Parathyroid adenoma (tissue), 2 donors: ENCODE measurements at regions not wholly inside any gene's neighbourhood (a gene's known extent, or its start where the extent isn't known, plus 50 kb on each side); places are given as distances from the start of the nearest gene placed in this dataset.

Experiments used
- H2AFZ ChIP-seq: fragments of 300-600 bp; sonication (generic); one replicate; pipeline ENCODE4 v1.7.0; 2017; ENCODE audit warnings: antibody characterized with exemption, mild to moderate bottlenecking
- H3K27ac ChIP-seq: fragments of 300-600 bp; sonication (generic); one replicate; pipeline ENCODE4 v1.7.0; 2017
- H3K27me3 ChIP-seq: fragments of 300-600 bp; sonication (generic); one replicate; pipeline ENCODE4 v1.7.0; 2017; ENCODE audit warnings: low read length; ENCODE audit not compliant: control insufficient read depth, insufficient read depth
- H3K36me3 ChIP-seq: fragments of 300-600 bp; sonication (generic); one replicate; pipeline ENCODE4 v1.7.0; 2017; ENCODE audit warnings: low read length; ENCODE audit not compliant: control insufficient read depth, insufficient read depth
- H3K4me1 ChIP-seq: fragments of 300-600 bp; sonication (generic); one replicate; pipeline ENCODE4 v1.7.0; 2017; ENCODE audit warnings: control low read depth
- H3K4me2 ChIP-seq: fragments of 300-600 bp; sonication (generic); one replicate; pipeline ENCODE4 v1.7.0; 2017; ENCODE audit warnings: low read length
- H3K4me3 ChIP-seq: fragments of 300-600 bp; sonication (generic); one replicate; pipeline ENCODE4 v1.7.0; 2017; ENCODE audit warnings: low read depth, low read length
- H3K79me2 ChIP-seq: fragments of 300-600 bp; sonication (generic); one replicate; pipeline ENCODE4 v1.7.0; 2017; ENCODE audit warnings: control low read depth
- H3K9ac ChIP-seq: fragments of 300-600 bp; sonication (generic); one replicate; pipeline ENCODE4 v1.7.0; 2017; ENCODE audit warnings: mild to moderate bottlenecking
- H3K9me3 ChIP-seq: fragments of 300-600 bp; sonication (generic); one replicate; pipeline ENCODE4 v1.7.0; 2017; ENCODE audit warnings: low read length; ENCODE audit not compliant: control insufficient read depth
- TF ChIP-seq, protein P1 (sequence below): fragments of 300-600 bp; sonication (generic); IDR thresholded peaks from one replicate; pipeline ENCODE4 v1.7.0; 2017; ENCODE audit warnings: antibody characterized with exemption, mild to moderate bottlenecking
- donor health status: primary hyperparathyroidism.

DNA sequence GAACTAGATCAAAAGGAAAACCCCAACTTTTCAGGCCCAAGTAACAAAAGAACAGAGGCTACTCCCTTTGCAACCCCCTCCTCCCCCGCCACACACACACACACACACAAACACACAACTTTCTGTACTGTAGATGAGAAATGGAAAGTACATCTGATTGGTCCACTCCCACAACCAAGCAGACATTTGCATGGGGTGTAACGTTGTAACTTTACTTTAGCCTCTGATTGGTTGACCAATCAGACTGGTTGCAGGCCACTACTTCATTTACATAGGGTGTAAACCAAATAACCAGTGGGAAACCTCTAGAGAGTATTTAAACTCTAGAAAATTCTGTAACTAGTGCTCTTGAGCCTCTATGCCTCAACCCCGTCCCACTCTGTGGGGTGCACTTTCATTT is 425.5 kb downstream of the GXYLT1 start:
- H3K79me2 ChIP-seq, result no peaks in the 10 kb centered on the region
- no peaks in the 10 kb centered on the region for H3K36me3 ChIP-seq
- H3K4me3 ChIP-seq, result no peak overlapping the region
- H3K27ac ChIP-seq, result no peak overlapping the region
- TF ChIP-seq, protein P1, sequence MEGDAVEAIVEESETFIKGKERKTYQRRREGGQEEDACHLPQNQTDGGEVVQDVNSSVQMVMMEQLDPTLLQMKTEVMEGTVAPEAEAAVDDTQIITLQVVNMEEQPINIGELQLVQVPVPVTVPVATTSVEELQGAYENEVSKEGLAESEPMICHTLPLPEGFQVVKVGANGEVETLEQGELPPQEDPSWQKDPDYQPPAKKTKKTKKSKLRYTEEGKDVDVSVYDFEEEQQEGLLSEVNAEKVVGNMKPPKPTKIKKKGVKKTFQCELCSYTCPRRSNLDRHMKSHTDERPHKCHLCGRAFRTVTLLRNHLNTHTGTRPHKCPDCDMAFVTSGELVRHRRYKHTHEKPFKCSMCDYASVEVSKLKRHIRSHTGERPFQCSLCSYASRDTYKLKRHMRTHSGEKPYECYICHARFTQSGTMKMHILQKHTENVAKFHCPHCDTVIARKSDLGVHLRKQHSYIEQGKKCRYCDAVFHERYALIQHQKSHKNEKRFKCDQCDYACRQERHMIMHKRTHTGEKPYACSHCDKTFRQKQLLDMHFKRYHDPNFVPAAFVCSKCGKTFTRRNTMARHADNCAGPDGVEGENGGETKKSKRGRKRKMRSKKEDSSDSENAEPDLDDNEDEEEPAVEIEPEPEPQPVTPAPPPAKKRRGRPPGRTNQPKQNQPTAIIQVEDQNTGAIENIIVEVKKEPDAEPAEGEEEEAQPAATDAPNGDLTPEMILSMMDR, result no peak
- H3K27me3 ChIP-seq, result no peaks in the 10 kb centered on the region
- H3K9ac ChIP-seq, result no peak overlapping the region
- H2AFZ ChIP-seq, result no peak overlapping the region
- no peaks in the 10 kb centered on the region for H3K4me1 ChIP-seq
- no peaks in the 10 kb centered on the region for H3K9me3 ChIP-seq
- no peak overlapping the region for H3K4me2 ChIP-seq

DNA sequence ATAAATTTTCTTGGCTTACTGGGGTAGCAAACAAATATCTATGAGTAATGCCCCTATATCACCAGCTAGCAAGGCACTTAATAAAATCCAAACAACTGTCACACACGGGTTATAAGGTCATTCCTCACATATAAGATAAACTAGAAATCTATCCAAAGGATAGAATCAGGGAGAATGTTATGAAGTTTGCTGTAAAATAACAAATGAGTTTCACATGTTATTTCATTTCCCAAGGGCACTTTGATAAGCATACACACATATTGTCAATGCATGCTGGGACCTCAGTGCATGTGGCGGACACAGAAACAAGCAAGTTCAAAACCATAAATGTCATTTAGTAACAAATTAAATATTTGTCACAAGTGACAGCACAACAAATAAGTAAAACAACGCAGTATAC is 429.4 kb downstream of the GXYLT1 start:
- H3K36me3 ChIP-seq, result no peaks in the 10 kb centered on the region
- H3K79me2 ChIP-seq, result no peaks in the 10 kb centered on the region
- no peaks in the 10 kb centered on the region for H3K4me1 ChIP-seq
- H3K27me3 ChIP-seq, result no peaks in the 10 kb centered on the region
- no peak overlapping the region for H3K9ac ChIP-seq
- H3K4me2 ChIP-seq, result no peak overlapping the region
- no peaks in the 10 kb centered on the region for H3K9me3 ChIP-seq
- H2AFZ ChIP-seq, result no peak overlapping the region
- H3K4me3 ChIP-seq, result no peak overlapping the region
- no peak overlapping the region for H3K27ac ChIP-seq
- TF ChIP-seq, protein P1, result no peak

DNA sequence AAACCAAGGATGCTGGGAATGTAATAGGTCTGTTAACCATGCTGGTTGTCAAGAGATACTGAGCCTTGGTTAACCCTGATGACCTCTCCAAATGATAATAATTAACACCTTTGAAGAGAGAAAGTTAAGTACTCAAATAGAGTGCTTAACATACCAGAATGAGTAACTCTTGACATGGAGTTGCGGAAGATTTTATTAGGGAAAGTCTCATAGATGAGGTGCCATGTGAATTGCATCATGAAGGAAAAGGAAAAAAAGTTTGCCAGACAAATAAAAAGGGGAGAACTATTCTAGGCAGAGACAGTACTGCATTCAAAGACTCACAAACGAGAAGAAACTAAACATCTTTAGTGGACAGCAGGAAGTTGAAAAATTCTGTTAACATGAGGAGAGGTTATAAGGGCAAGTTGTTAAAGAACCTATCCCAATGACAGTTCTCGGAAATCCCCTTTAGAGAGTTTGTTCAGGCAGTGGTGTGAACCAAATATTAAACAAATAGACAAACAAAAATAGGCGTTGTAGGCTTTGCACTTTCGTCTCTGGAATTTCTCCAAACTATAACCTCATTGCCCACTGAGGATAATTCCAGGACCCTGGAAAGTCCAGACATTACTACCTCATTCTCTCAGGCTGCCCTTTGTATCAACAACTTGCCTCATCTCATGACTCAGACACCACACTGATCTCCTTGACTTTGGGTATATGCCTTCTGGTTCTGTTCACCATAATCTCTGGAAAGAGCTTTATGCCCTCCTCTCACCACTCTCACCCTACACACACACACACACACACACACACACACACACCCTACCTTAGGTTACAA is 435.0 kb downstream of the GXYLT1 start:
- H3K27me3 ChIP-seq, result no peaks in the 10 kb centered on the region
- H3K79me2 ChIP-seq, result no peaks in the 10 kb centered on the region
- H3K27ac ChIP-seq, result no peak overlapping the region
- no peaks in the 10 kb centered on the region for H3K4me1 ChIP-seq
- H3K9me3 ChIP-seq, result no peaks in the 10 kb centered on the region
- no peak overlapping the region for H2AFZ ChIP-seq
- no peak overlapping the region for H3K4me2 ChIP-seq
- no peak overlapping the region for H3K9ac ChIP-seq
- TF ChIP-seq, protein P1, result no peak
- H3K4me3 ChIP-seq, result no peak overlapping the region
- no peaks in the 10 kb centered on the region for H3K36me3 ChIP-seq

DNA sequence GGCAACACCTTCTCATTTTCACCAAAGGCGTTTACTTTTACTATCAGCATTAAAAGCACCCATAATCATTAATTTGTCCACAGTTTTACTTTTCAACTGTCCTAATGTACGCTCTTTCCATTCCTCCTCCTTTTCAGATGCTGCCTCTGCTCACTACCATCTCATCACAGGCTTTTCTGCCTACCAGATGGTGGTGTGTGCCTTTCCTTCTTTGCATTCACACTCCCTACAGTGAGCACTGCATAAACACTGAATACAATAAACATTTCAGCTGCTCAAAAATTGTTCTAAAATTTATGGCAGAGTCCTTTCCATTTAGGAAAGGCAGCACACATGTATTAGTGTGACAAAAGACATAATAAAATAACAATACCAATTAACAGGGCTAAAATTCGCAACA is 435.7 kb downstream of the GXYLT1 start:
- no peaks in the 10 kb centered on the region for H3K9me3 ChIP-seq
- no peaks in the 10 kb centered on the region for H3K4me1 ChIP-seq
- no peak overlapping the region for H3K27ac ChIP-seq
- no peak overlapping the region for H3K9ac ChIP-seq
- H3K27me3 ChIP-seq, result no peaks in the 10 kb centered on the region
- no peaks in the 10 kb centered on the region for H3K36me3 ChIP-seq
- no peaks in the 10 kb centered on the region for H3K79me2 ChIP-seq
- H2AFZ ChIP-seq, result no peak overlapping the region
- H3K4me3 ChIP-seq, result no peak overlapping the region
- H3K4me2 ChIP-seq, result no peak overlapping the region
- TF ChIP-seq, protein P1, result no peak

DNA sequence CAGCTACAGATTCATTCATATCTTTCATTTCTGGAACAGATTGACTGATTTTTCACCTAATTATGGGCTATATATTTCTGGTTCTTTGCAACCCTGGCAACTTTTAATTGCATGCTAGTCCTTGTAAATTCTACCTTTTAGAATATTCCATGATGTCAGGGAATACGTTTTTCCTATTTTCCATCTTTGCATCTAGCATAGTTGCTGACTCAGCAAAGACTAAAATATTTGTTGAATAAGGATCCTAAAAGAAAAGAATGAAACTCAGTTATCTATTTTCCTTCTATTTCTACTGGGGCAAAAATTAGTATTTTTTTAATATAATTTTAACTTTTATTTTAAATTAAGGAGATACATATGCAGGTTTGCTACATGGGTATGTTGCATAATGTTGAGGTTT is 438.3 kb downstream of the GXYLT1 start:
- H3K4me1 ChIP-seq, result no peaks in the 10 kb centered on the region
- no peaks in the 10 kb centered on the region for H3K36me3 ChIP-seq
- H3K4me2 ChIP-seq, result no peak overlapping the region
- no peak overlapping the region for H2AFZ ChIP-seq
- no peak overlapping the region for H3K27ac ChIP-seq
- no peaks in the 10 kb centered on the region for H3K9me3 ChIP-seq
- H3K27me3 ChIP-seq, result no peaks in the 10 kb centered on the region
- no peak overlapping the region for H3K9ac ChIP-seq
- TF ChIP-seq, protein P1, result no peak
- no peaks in the 10 kb centered on the region for H3K79me2 ChIP-seq
- no peak overlapping the region for H3K4me3 ChIP-seq
